ENCODE measurements at regions not wholly inside any gene's neighbourhood (a gene's known extent, or its start where the extent isn't known, plus 50 kb on each side); places are given as distances from the start of the nearest gene placed in this dataset.
"Not testable (repeated sequence)": the region's sequence is repeated elsewhere in the genome, so short reads cannot be mapped to it uniquely, and the experiment has no call there.

DNA sequence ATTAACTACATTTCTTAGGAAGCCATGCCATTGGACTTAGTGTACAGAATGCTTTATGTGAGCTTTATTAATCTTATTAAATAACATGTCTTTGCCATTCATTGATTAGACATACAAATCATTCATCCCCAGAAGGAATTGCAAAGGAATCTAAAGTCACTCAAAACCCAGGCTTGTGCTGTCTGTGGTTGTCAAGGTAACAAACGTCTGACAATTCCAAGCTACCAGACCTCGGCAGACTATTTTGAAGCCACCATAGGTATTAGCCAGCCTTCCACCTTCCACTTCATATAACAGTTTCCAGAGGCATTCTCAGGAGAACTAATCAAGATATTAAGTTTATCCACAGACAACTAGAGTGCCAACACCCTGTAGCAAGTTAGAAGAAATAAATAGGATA, 135.2 kb upstream of the TUSC1 start:
- TF ChIP-seq CTCF (IDR thresholded peaks at IDR 0.05; ENCODE audit: low read depth, low read length, poor library complexity, severe bottlenecking) (no peak), EZH2phosphoT487 (IDR thresholded peaks at IDR 0.05; ENCODE audit: borderline replicate concordance, low read length) (no peak)
- H3K27me3 ChIP-seq (ENCODE audit: control insufficient read depth, low read length) = no peaks in the 10 kb centered on the region

GRCh38 chr9:25808554-25808953, 130.3 kb upstream of the TUSC1 start:
- Histone ChIP-seq H4K20me1 (ENCODE audit: control insufficient read depth, insufficient read depth, low read depth, low read length) (no peaks in the 10 kb centered on the region), H3K79me2 (ENCODE audit: control insufficient read depth, low read length) (no peaks in the 10 kb centered on the region), H3K9me2 (replicated peaks; ENCODE audit: control insufficient read depth, low read length) (no peaks in the 10 kb centered on the region)

More for the DNA sequence above, 135.2 kb upstream of the TUSC1 start:
- Histone ChIP-seq H4K20me1 (ENCODE audit: control insufficient read depth, insufficient read depth, low read depth, low read length) (no peaks in the 10 kb centered on the region), H3K79me2 (ENCODE audit: control insufficient read depth, low read length) (no peaks in the 10 kb centered on the region), H3K36me3 (ENCODE audit: control insufficient read depth, low read length) (no peaks in the 10 kb centered on the region), H3K4me1 (ENCODE audit: control insufficient read depth, low read length) (no peaks in the 10 kb centered on the region), H3K4me2 (ENCODE audit: low read length) (no peak overlapping the region), H3K4me3 (ENCODE audit: low read length) (no peak overlapping the region), H3K9me2 (replicated peaks; ENCODE audit: control insufficient read depth, low read length) (no peaks in the 10 kb centered on the region), H3K27ac (ENCODE audit: low read depth, low read length) (no peak overlapping the region), H3K9me3 (ENCODE audit: control insufficient read depth, insufficient read depth, low read length) (no peaks in the 10 kb centered on the region), H3F3A (ENCODE audit: control insufficient read depth, insufficient read depth) (no peaks in the 10 kb centered on the region)

GRCh38 chr9:25804856-25805255, 126.6 kb upstream of the TUSC1 start:
- TF ChIP-seq CTCF (IDR thresholded peaks at IDR 0.05; ENCODE audit: low read depth, low read length, poor library complexity, severe bottlenecking) (no peak), EZH2phosphoT487 (IDR thresholded peaks at IDR 0.05; ENCODE audit: borderline replicate concordance, low read length) (no peak)
- no peaks in the 10 kb centered on the region for H4K20me1 ChIP-seq (ENCODE audit: control insufficient read depth, insufficient read depth, low read depth, low read length)
- H3K79me2 ChIP-seq (ENCODE audit: control insufficient read depth, low read length) = no peaks in the 10 kb centered on the region
- H3F3A ChIP-seq (ENCODE audit: control insufficient read depth, insufficient read depth) = no peaks in the 10 kb centered on the region
- no peak overlapping the region for H3K27ac ChIP-seq (ENCODE audit: low read depth, low read length)
- no peaks in the 10 kb centered on the region for H3K27me3 ChIP-seq (ENCODE audit: control insufficient read depth, low read length)
- no peaks in the 10 kb centered on the region for H3K36me3 ChIP-seq (ENCODE audit: control insufficient read depth, low read length)
- no peaks in the 10 kb centered on the region for H3K9me2 ChIP-seq (replicated peaks; ENCODE audit: control insufficient read depth, low read length)
- H3K4me1 ChIP-seq (ENCODE audit: control insufficient read depth, low read length) = no peaks in the 10 kb centered on the region
- no peak overlapping the region for H3K4me3 ChIP-seq (ENCODE audit: low read length)
- no peak overlapping the region for H3K4me2 ChIP-seq (ENCODE audit: low read length)
- H3K9me3 ChIP-seq (ENCODE audit: control insufficient read depth, insufficient read depth, low read length) = no peaks in the 10 kb centered on the region

More at GRCh38 chr9:25808554-25808953, 130.3 kb upstream of the TUSC1 start:
- Histone ChIP-seq H3K4me3 (ENCODE audit: low read length) (no peak overlapping the region), H3K36me3 (ENCODE audit: control insufficient read depth, low read length) (no peaks in the 10 kb centered on the region), H3K27ac (ENCODE audit: low read depth, low read length) (no peak overlapping the region), H3F3A (ENCODE audit: control insufficient read depth, insufficient read depth) (no peaks in the 10 kb centered on the region), H3K4me2 (ENCODE audit: low read length) (no peak overlapping the region), H3K4me1 (ENCODE audit: control insufficient read depth, low read length) (no peaks in the 10 kb centered on the region), H3K9me3 (ENCODE audit: control insufficient read depth, insufficient read depth, low read length) (no peaks in the 10 kb centered on the region), H3K27me3 (ENCODE audit: control insufficient read depth, low read length) (no peaks in the 10 kb centered on the region)
- TF ChIP-seq EZH2phosphoT487 (IDR thresholded peaks at IDR 0.05; ENCODE audit: borderline replicate concordance, low read length) (no peak), CTCF (IDR thresholded peaks at IDR 0.05; ENCODE audit: low read depth, low read length, poor library complexity, severe bottlenecking) (no peak)

DNA sequence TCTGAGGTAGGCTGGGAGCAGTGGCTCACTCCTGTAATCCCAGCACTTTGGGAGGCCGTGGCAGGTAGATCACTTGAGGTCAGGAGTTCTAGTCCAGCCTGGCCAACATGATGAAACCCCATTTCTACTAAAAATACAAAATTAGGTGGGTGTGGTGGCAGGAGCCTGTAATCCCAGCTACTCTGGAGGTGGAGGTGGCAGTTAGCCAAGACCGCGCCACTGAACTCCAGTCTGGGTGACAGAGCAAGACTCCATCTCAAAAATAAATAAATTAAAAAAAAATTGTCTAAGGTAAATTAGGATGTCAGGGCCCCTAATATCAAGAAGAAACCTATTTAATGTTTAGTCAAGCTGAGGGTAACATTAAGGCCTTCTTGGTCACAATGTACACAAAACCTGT, 123.7 kb upstream of the TUSC1 start:
- not testable (repeated sequence) for H3K9me3 ChIP-seq (ENCODE audit: control insufficient read depth, insufficient read depth, low read length); H3K9me2 ChIP-seq (replicated peaks; ENCODE audit: control insufficient read depth, low read length); H3F3A ChIP-seq (ENCODE audit: control insufficient read depth, insufficient read depth); H3K4me1 ChIP-seq (ENCODE audit: control insufficient read depth, low read length); H3K4me3 ChIP-seq (ENCODE audit: low read length); H3K36me3 ChIP-seq (ENCODE audit: control insufficient read depth, low read length); H3K79me2 ChIP-seq (ENCODE audit: control insufficient read depth, low read length); H3K4me2 ChIP-seq (ENCODE audit: low read length); H3K27me3 ChIP-seq (ENCODE audit: control insufficient read depth, low read length); H4K20me1 ChIP-seq (ENCODE audit: control insufficient read depth, insufficient read depth, low read depth, low read length); H3K27ac ChIP-seq (ENCODE audit: low read depth, low read length)
